ENCODE measurements at regions not wholly inside any gene's neighbourhood (a gene's known extent, or its start where the extent isn't known, plus 50 kb on each side); places are given as distances from the start of the nearest gene placed in this dataset.

- TF ChIP-seq CTCF (IDR thresholded peaks at IDR 0.05), result no peak
- H3K4me3 ChIP-seq (ENCODE audit: low read depth in 1 of 2, low read length in 1 of 2), result no peak overlapping the region
These were observed 655.5 kb upstream of the ID2 start for GRCh38 chr2:8026381-8026780.

GRCh38 chr2:8027387-8027786 is 654.5 kb upstream of the ID2 start:
- TF ChIP-seq CTCF (IDR thresholded peaks at IDR 0.05), result no peak
- peaks cover 0 to 10% of the 10 kb centered on the region in 2 experiments for H3K4me1 ChIP-seq (ENCODE audit: control insufficient read depth in 1 of 2, insufficient read depth in 1 of 2, low read depth in 1 of 2, low read length in 1 of 2)
- H3K36me3 ChIP-seq, result no peaks in the 10 kb centered on the region
- H3K9me3 ChIP-seq, result no peaks in the 10 kb centered on the region
- peaks cover 12% of the 10 kb centered on the region for H3K27me3 ChIP-seq
- no peak overlapping the region for H3K27ac ChIP-seq
- H3K4me3 ChIP-seq (ENCODE audit: low read depth in 1 of 2, low read length in 1 of 2), result no peak overlapping the region

More at GRCh38 chr2:8026381-8026780, 655.5 kb upstream of the ID2 start:
- Histone ChIP-seq H3K9me3 (no peaks in the 10 kb centered on the region), H3K36me3 (no peaks in the 10 kb centered on the region), H3K4me1 (ENCODE audit: control insufficient read depth in 1 of 2, insufficient read depth in 1 of 2, low read depth in 1 of 2, low read length in 1 of 2) (peaks cover 0 to 10% of the 10 kb centered on the region in 2 experiments), H3K27ac (no peak overlapping the region), H3K27me3 (peaks cover 8% of the 10 kb centered on the region)

GRCh38 chr2:8028036-8028435 is 653.8 kb upstream of the ID2 start:
- Histone ChIP-seq H3K4me1 (ENCODE audit: control insufficient read depth in 1 of 2, insufficient read depth in 1 of 2, low read depth in 1 of 2, low read length in 1 of 2) (peaks cover 0 to 8% of the 10 kb centered on the region in 2 experiments), H3K27me3 (peaks cover 12% of the 10 kb centered on the region), H3K27ac (no peak overlapping the region), H3K36me3 (no peaks in the 10 kb centered on the region), H3K4me3 (ENCODE audit: low read depth in 1 of 2, low read length in 1 of 2) (no peak overlapping the region), H3K9me3 (no peaks in the 10 kb centered on the region)
- no peak for TF ChIP-seq CTCF (IDR thresholded peaks at IDR 0.05)

GRCh38 chr2:8028436-8028835 is 653.4 kb upstream of the ID2 start:
- Histone ChIP-seq H3K27me3 (peaks cover 12% of the 10 kb centered on the region), H3K4me3 (ENCODE audit: low read depth in 1 of 2, low read length in 1 of 2) (no peak overlapping the region), H3K4me1 (ENCODE audit: control insufficient read depth in 1 of 2, insufficient read depth in 1 of 2, low read depth in 1 of 2, low read length in 1 of 2) (peaks cover 0 to 4% of the 10 kb centered on the region in 2 experiments), H3K27ac (no peak overlapping the region), H3K9me3 (no peaks in the 10 kb centered on the region), H3K36me3 (no peaks in the 10 kb centered on the region)
- no peak for TF ChIP-seq CTCF (IDR thresholded peaks at IDR 0.05)

GRCh38 chr2:8028981-8029380 is 652.9 kb upstream of the ID2 start:
- TF ChIP-seq CTCF (IDR thresholded peaks at IDR 0.05), result no peak
- Histone ChIP-seq H3K4me3 (ENCODE audit: low read depth in 1 of 2, low read length in 1 of 2) (no peak overlapping the region), H3K36me3 (no peaks in the 10 kb centered on the region), H3K27ac (no peak overlapping the region), H3K27me3 (peaks cover 12% of the 10 kb centered on the region), H3K4me1 (ENCODE audit: control insufficient read depth in 1 of 2, insufficient read depth in 1 of 2, low read depth in 1 of 2, low read length in 1 of 2) (no peaks in the 10 kb centered on the region), H3K9me3 (no peaks in the 10 kb centered on the region)
